ENCODE measurements at regions not wholly inside any gene's neighbourhood (a gene's known extent, or its start where the extent isn't known, plus 50 kb on each side); places are given as distances from the start of the nearest gene placed in this dataset.
"Not testable (repeated sequence)": the region's sequence is repeated elsewhere in the genome, so short reads cannot be mapped to it uniquely, and the experiment has no call there.

DNA sequence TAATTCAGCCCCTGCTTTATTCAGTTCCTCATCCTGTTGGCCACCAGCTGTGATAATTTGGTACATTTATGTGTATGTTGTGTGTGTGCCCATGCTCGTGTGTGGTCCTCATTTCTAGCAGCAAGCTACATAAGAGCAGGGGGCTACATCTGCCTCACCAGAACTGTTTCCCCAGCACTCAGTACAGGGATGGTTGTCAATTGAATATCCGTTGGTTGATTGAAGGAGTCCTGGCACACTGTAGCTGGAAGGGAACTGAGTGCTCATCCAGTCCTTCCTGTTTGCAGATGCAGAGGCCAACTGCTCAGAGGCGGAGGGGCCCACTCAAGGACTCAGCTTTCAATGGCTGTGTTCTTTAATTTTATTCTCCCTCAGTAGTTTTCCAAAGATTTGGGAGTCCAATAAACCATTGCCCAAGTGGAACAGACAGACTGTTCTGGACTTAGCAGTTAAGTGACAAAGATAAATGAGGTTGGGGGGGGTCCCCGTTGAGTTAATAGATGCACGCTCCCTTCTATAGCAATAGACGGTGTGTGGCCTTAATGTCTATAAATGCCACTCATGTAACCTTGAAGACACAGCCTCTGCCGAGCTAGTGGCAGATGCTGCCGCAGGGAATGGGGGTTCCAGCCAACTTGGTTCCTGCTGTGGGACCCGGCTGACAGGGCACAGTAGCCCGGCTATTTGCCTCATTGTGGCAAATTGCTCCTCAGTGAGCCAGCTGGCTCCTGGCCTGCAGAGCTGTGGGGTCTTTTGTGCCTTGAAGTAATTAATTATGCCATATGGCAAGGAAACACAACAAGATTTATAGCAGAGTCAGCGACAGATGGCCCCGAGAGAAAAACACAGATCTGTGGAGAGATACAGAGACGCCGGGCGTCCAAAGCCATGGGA lies 71.4 kb upstream of the GRK3 start:
- DNase-seq: no peak

DNA sequence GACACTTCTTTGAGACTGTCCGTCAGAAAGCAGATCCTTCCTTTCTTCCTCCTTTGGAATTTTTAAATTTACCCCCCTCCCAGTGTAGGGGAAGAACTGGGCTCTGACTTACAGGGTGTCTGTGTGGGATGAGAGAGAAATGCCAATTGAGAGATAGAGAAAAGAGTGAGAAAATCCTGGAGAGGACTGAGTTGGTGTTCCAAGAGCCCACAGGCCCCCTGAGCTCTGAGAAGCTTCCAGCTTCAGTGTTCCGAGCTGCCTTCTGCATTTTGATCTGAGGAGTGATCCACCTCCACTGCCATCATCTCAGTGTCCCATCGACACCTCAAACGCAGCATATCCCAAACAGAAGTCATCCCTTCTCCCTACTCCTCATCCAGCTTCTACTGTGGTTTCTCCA lies 70.7 kb upstream of the GRK3 start:
- DNase-seq: no peak

DNA sequence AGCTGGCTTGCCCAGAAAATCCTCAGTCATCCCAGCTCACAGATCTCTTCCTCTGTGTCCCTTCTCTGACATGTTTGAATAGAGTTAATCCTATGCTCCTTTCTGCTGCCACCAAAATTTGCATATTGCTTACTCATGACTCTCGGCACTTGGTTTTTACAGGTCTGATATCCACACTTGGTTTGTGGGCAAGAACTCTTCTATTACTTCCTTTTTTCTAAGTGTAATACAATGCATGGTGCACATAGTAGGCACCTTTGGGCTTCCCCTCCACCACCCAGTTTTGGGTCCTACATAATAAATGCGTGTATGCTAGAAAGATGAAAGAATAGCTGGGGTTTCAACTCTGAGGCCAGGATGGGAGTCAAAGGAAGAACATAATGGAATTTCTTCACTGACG lies 69.7 kb upstream of the GRK3 start:
- DNase-seq: no peak

DNA sequence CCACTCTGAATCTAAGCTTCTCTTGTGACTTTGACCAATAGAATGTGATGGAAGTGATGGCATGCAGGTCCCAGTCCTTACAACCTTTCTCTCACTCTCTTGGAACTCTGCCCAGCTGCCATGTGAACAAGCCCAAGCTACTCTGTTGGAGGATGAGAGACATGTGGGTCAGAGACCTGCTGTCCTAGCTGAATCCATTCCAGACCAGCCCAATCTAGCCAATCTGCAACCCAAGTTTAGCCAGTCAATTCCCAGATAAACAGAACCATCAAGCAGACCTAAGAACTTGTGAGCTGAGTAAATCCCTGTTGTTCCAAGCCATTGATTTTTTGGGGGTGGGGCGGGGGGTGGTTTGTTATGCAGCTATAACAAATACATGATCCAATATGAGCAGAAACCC lies 69.2 kb upstream of the GRK3 start:
- DNase-seq: no peak

DNA sequence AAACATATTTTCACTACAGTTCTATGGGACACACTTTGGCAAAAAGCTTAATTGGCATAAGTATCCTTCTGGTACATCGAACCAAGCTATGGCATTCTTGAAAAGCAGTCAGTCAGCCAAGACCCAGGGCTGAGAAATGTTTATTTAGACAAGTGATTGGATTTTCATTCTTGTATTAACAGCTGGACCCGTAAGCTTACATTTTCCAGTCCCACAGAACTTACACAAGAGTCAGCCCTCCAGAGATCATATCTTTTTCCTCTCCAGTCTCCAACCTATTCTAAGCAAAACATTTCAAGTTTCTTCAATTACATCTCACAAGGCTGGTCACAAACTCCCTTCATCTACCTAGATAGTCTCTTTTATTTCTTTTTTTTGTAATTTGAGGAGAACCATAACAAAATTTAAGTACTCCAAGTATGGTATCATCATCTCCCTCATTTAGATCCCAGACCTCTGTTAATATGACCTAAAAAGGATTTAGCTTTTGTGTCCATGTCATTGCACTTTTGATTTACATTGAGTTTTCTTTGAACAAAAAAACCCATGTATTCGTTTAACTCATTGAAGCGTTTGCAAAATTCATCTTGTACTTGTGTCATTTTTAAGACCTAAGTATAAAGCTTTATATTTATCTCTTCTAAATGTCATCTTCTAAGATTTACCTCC lies 67.9 kb upstream of the GRK3 start:
- DNase-seq: no peak

- DNase-seq: no peak
Measured at GRCh38 chr22:25497181-25497641, 67.3 kb upstream of the GRK3 start.

- no peak for DNase-seq
Measured at GRCh38 chr22:25497716-25498115, 66.8 kb upstream of the GRK3 start.

GRCh38 chr22:25500671-25501070 lies 63.8 kb upstream of the GRK3 start:
- not testable (repeated sequence) for DNase-seq

DNA sequence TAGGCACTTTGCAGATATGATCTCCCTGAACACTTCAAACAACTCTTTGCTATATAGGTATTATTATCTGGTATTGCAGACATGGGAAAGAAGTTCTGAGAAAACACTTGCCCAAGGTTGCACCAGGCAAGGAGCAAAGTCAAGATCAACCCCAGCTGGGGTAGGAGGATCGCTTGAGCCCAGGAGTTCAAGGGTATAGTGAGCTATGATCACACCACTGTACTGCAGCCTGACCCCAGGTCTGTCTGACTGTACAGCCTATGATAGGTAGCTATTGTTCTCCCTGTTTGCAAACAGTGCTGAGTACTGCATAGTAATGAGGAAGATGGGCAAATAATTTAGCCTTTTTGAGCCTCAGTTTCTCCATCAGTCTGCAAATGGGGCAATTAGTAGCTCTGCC lies 60.5 kb upstream of the GRK3 start:
- not testable (repeated sequence) for DNase-seq

DNA sequence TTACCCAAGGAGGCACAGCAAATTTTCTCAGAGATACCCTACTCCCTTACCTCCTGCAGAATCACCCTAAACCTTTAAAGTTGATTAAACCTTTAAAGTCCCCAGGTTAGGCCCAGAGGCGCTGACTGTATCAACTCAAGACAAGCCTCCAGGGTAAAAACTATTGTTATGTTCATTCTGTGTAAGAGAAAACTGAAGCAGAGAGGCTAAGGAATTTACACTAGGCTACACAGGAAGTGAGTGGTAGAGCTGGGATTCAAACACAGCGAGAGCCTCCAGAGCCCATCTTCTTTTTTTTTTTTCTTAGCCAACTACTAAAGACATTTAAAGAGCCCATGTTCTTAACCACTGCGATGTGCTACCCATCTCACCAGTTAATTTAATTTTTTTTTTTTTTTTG lies 56.3 kb upstream of the GRK3 start:
- DNase-seq: no peak

DNA sequence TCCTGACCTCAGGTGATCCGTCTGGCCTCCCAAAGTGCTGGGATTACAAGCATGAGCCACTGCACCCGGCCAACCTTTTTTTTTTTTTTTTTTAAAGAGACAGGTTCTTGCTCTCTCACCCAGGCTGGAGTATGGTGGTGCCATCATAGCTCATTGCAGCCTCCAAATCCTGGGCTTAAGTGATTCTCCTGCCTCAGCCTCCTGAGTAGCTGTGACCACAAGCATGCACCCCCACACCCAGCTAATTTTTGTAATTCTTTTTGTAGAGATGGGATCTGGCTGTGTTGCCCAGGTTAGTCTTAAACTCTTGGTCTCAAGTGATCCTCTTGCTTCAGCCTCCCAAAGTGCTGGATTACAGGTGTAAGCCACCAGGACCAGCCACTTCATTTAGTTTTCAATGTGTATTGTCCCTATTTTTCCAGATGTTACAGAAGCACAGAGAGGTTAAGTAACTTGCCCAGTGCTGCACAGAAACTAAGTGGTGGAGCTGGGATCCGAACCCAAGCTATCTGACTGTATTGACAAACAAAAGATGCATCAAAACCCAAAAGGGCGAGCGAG lies 55.6 kb upstream of the GRK3 start:
- no peak for DNase-seq

- DNase-seq: no peak
Measured at GRCh38 chr22:25509374-25509791, 55.1 kb upstream of the GRK3 start.

GRCh38 chr22:25510876-25511275 lies 53.6 kb upstream of the GRK3 start:
- no peak for DNase-seq

- no peak for DNase-seq
Measured at GRCh38 chr22:25511725-25512124, 52.8 kb upstream of the GRK3 start.

DNA sequence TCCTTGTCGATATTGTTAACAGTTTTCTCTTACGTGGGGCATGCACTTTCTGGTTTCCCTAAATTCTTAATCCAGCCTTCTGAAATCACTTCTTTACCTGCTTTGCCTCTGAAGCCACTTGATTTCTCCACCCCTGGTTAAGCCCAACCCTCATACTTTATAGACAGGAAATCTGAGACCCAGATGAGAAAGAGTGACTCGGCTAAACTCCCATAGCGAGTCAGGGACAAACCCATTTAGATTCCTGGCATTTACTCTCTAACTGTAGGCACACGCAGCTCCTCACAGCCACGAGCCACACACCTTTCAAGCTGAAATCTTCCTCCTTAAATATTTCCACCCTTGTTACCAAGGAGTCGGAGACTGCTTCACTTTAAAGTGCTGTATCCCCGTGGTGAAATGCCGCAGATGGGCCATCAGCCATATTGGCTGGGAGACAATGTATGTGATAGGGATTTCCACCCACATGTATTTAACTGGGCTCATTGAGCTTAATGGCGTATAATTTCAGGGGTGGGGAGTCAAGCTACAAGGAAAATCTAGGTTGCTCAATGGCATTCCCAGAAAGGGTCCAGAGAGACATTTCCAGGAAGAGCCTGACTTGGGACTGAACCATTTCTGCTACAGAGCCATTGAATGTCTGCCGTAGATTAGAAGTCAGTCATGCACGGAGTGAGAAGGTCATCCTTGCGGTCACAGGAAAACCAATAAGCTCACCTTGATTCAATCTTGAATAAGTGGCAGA lies 49.9 kb upstream of the GRK3 start:
- no peak for DNase-seq

Data from stimulated activated CD4-positive, alpha-beta T cell treated with anti-CD3 and anti-CD28 coated beads, Interleukin-4, amount 100 ng/mL, for 4 hours (primary cell).